ENCODE measurements at regions not wholly inside any gene's neighbourhood (a gene's known extent, or its start where the extent isn't known, plus 50 kb on each side); places are given as distances from the start of the nearest gene placed in this dataset.

DNA sequence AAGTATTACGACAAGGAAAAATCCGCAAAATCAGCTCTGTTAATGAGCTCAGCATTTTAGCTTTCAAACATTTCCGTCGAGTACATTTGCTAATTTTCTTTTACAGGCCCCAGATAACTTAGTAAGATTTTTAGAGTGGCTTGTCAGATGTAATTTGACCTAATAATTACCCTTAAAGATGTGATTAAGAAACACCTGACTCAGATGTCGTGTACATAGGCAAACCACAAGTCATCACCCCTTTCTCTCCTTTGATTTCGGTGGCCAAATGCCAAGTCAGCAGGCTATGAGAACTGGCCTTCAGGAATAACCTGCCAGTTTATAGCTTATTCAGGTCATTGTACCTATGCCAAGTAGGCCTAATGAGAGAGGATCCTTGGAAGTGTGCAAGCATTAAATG lies 369.6 kb downstream of the PCDH7 start:
- FAIRE-seq (peak; percentile 28), DNase-seq (ENCODE audit: low read depth in 1 of 2, low spot score in 2 of 2) (no peak)
- H3K4me2 ChIP-seq (ENCODE audit: insufficient read depth in 1 of 2, low read depth in 2 of 2, low read length in 2 of 2) = no peak overlapping the region
- no peak for TF ChIP-seq RAD21 (IDR thresholded peaks at IDR 0.05 in 1 of 2, conservative IDR thresholded peaks at IDR 0.05 in 1 of 2; ENCODE audit: low read depth in 2 of 2, low read length in 2 of 2)
- TF ChIP-seq SP1 (IDR thresholded peaks at IDR 0.05; ENCODE audit: low read depth, low read length) = no peak
- TF ChIP-seq, protein P1, sequence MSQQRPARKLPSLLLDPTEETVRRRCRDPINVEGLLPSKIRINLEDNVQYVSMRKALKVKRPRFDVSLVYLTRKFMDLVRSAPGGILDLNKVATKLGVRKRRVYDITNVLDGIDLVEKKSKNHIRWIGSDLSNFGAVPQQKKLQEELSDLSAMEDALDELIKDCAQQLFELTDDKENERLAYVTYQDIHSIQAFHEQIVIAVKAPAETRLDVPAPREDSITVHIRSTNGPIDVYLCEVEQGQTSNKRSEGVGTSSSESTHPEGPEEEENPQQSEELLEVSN (IDR thresholded peaks at IDR 0.05) = no peak
- no peak for TF ChIP-seq NANOG (IDR thresholded peaks at IDR 0.05; ENCODE audit: insufficient read depth, low read depth, low read length, poor library complexity, severe bottlenecking)
- no peak for TF ChIP-seq BRCA1 (IDR thresholded peaks at IDR 0.05; ENCODE audit: low read depth, low read length)
- TF ChIP-seq RFX5 (IDR thresholded peaks at IDR 0.05; ENCODE audit: borderline replicate concordance, low read depth, low read length) = no peak
- TF ChIP-seq POLR2A (IDR thresholded peaks at IDR 0.05; ENCODE audit: control extremely low read depth in 1 of 2, low read depth in 2 of 2, low read length in 2 of 2) = no peak
- TF ChIP-seq CHD2 (IDR thresholded peaks at IDR 0.05; ENCODE audit: low read length) = no peak
- no peak for TF ChIP-seq GTF2F1 (IDR thresholded peaks at IDR 0.05; ENCODE audit: borderline replicate concordance, low read depth, low read length)
- TF ChIP-seq, protein P2, sequence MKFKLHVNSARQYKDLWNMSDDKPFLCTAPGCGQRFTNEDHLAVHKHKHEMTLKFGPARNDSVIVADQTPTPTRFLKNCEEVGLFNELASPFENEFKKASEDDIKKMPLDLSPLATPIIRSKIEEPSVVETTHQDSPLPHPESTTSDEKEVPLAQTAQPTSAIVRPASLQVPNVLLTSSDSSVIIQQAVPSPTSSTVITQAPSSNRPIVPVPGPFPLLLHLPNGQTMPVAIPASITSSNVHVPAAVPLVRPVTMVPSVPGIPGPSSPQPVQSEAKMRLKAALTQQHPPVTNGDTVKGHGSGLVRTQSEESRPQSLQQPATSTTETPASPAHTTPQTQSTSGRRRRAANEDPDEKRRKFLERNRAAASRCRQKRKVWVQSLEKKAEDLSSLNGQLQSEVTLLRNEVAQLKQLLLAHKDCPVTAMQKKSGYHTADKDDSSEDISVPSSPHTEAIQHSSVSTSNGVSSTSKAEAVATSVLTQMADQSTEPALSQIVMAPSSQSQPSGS (IDR thresholded peaks at IDR 0.05; ENCODE audit: low read length) = no peak
- TF ChIP-seq EZH2 (IDR thresholded peaks at IDR 0.05; ENCODE audit: low read depth, low read length, severe bottlenecking) = no peak
- TF ChIP-seq MAFK (IDR thresholded peaks at IDR 0.05; ENCODE audit: low read depth, low read length) = no peak
- TF ChIP-seq HDAC6 (IDR thresholded peaks at IDR 0.05; ENCODE audit: low read depth, low read length) = no peak

More for the DNA sequence above, 369.6 kb downstream of the PCDH7 start:
- H3K9ac ChIP-seq (replicated peaks in 1 of 4; ENCODE audit: extremely low read depth in 1 of 4, low read depth in 3 of 4, low read length in 3 of 4) = no peak overlapping the region
- H3K18ac ChIP-seq (ENCODE audit: extremely low read depth, low read length) = no peak overlapping the region
- H4K8ac ChIP-seq (ENCODE audit: extremely low read depth, insufficient read depth, low read length) = no peak overlapping the region
- H3K4ac ChIP-seq (replicated peaks; ENCODE audit: insufficient read length, low read depth, low read length) = no peak overlapping the region
- H3K27ac ChIP-seq (ENCODE audit: low read depth, low read length) = no peak overlapping the region
- H2AK5ac ChIP-seq (ENCODE audit: low read depth, low read length) = no peak overlapping the region
- no peak overlapping the region for H2BK20ac ChIP-seq (ENCODE audit: low read length)
- no peak overlapping the region for H2BK120ac ChIP-seq (replicated peaks; ENCODE audit: low read depth, low read length)
- H3K14ac ChIP-seq (ENCODE audit: insufficient read length) = no peak overlapping the region
- H3K4me3 ChIP-seq (ENCODE audit: extremely low read depth in 1 of 4, insufficient read depth in 2 of 4, low read depth in 3 of 4, low read length in 4 of 4) = no peak overlapping the region
- ChIA-PET CTCF (ENCODE audit: partially characterized antibody) (interaction anchor here (0.6 to 1.4 kb wide), 2 partner anchors 377 to 968 kb away, joined by 3 read pairs; no protein-coding TSS in a partner anchor), POLR2A (ENCODE audit: partially characterized antibody) (no interaction called here)
- no peaks in the 10 kb centered on the region for H3K27me3 ChIP-seq (replicated peaks in 1 of 4; ENCODE audit: control insufficient read depth in 3 of 4, extremely low read depth in 1 of 4, insufficient read depth in 3 of 4, low read length in 3 of 4)
- H3K23ac ChIP-seq (ENCODE audit: insufficient read length) = no peak overlapping the region
- H2BK5ac ChIP-seq (ENCODE audit: low read depth, low read length) = no peak overlapping the region
- H3K36me3 ChIP-seq (ENCODE audit: control insufficient read depth in 2 of 4, insufficient read depth in 4 of 4, low read length in 3 of 4) = no peaks in the 10 kb centered on the region
- H4K20me1 ChIP-seq (replicated peaks in 1 of 2; ENCODE audit: control insufficient read depth in 1 of 2, insufficient read depth in 2 of 2, low read length in 2 of 2) = no peaks in the 10 kb centered on the region
- H3K79me1 ChIP-seq (ENCODE audit: low read depth, low read length) = no peaks in the 10 kb centered on the region
- no peak overlapping the region for H2BK12ac ChIP-seq (ENCODE audit: low read depth, low read length)
- H2AFZ ChIP-seq (ENCODE audit: low read length) = no peak overlapping the region
- H3K79me2 ChIP-seq (ENCODE audit: control insufficient read depth in 1 of 2, insufficient read depth in 2 of 2, low read length in 2 of 2) = no peaks in the 10 kb centered on the region
- no peak overlapping the region for H3K56ac ChIP-seq (replicated peaks; ENCODE audit: insufficient read length, low read depth, low read length)
- WGBS, 2 experiments (ENCODE audit: extremely low coverage in 1 of 2, insufficient coverage in 1 of 2, insufficient read length in 1 of 2, insufficient replicate concordance in 2 of 2, low coverage in 1 of 2, low lambda C conversion rate in 2 of 2, missing lambda C conversion rate in 1 of 2) = 90% methylated on average over 6 of the region's 6 CpGs; no CpG with 5 or more reads in 1 of the 2 experiments
- no peaks in the 10 kb centered on the region; a peak in 1 of 7 replicates for H3K4me1 ChIP-seq (replicated peaks in 1 of 4; ENCODE audit: control insufficient read depth in 3 of 4, insufficient read depth in 4 of 4, low read length in 3 of 4)
- no peak overlapping the region for H4K91ac ChIP-seq (replicated peaks; ENCODE audit: insufficient read length, low read length)
- no peaks in the 10 kb centered on the region for H3K23me2 ChIP-seq (ENCODE audit: low read depth, low read length)
- no peaks in the 10 kb centered on the region for H3K9me3 ChIP-seq (ENCODE audit: insufficient read depth in 2 of 2, low read depth in 1 of 2, low read length in 1 of 2)
- H4K5ac ChIP-seq (ENCODE audit: insufficient read length, low read depth, low read length) = no peak overlapping the region
- H2BK15ac ChIP-seq (ENCODE audit: low read length) = no peak overlapping the region
